Nephron (organoid): ENCODE measurements at regions not wholly inside any gene's neighbourhood (a gene's known extent, or its start where the extent isn't known, plus 50 kb on each side); places are given as distances from the start of the nearest gene placed in this dataset.

Experiments used
- H3K27ac Mint-ChIP-seq, 3 experiments: 2 replicates each; pipeline ENCODE4 v1.8.0; 2020; ENCODE audit warnings: mixed read lengths in 3 of 3, mild to moderate bottlenecking in 2 of 3, moderate library complexity in 1 of 3
- H3K27me3 Mint-ChIP-seq: 2 replicates; pipeline ENCODE4 v1.8.0; 2021; ENCODE audit warnings: low read depth, mild to moderate bottlenecking, moderate library complexity, mixed read lengths
- H3K36me3 Mint-ChIP-seq: 2 replicates; pipeline ENCODE4 v1.8.0; 2020; ENCODE audit warnings: low read depth, mixed read lengths
- H3K4me1 Mint-ChIP-seq: 2 replicates; pipeline ENCODE4 v1.8.0; 2020; ENCODE audit warnings: mixed read lengths
- H3K4me3 Mint-ChIP-seq, 3 experiments: 2 replicates each; pipeline ENCODE4 v1.8.0; 2020; ENCODE audit warnings: mild to moderate bottlenecking in 3 of 3, mixed read lengths in 3 of 3, moderate library complexity in 2 of 3
- H3K9me3 Mint-ChIP-seq: 2 replicates; pipeline ENCODE4 v1.8.0; 2020; ENCODE audit warnings: mixed read lengths
- CTCF ChIP-seq, 3 experiments: fragments of 200-600 bp; sonication (generic); IDR thresholded peaks; one replicate each; pipeline ENCODE4 v1.5.0; 2021; ENCODE audit warnings: antibody characterized with exemption in 3 of 3; ENCODE audit not compliant: unreplicated experiment in 3 of 3

GRCh38 chr5:164578401-164578800, 1073.0 kb downstream of the MAT2B start:
- no peaks in the 10 kb centered on the region for H3K36me3 Mint-ChIP-seq
- H3K4me3 Mint-ChIP-seq = no peak overlapping the region
- TF ChIP-seq CTCF (IDR thresholded peaks at IDR 0.05; ENCODE audit: unreplicated experiment in 3 of 3) = no peak
- no peaks in the 10 kb centered on the region for H3K27me3 Mint-ChIP-seq
- H3K27ac Mint-ChIP-seq = no peak overlapping the region
- peaks cover 5% of the 10 kb centered on the region for H3K4me1 Mint-ChIP-seq
- no peaks in the 10 kb centered on the region for H3K9me3 Mint-ChIP-seq

- Mint-ChIP-seq H3K27me3 (no peaks in the 10 kb centered on the region), H3K4me1 (peaks cover under 1% of the 10 kb centered on the region), H3K27ac (no peak overlapping the region), H3K9me3 (no peaks in the 10 kb centered on the region), H3K36me3 (no peaks in the 10 kb centered on the region), H3K4me3 (no peak overlapping the region)
- TF ChIP-seq CTCF (IDR thresholded peaks at IDR 0.05; ENCODE audit: unreplicated experiment in 3 of 3) = no peak
Observed at GRCh38 chr5:164578911-164579310, 1073.5 kb downstream of the MAT2B start.

DNA sequence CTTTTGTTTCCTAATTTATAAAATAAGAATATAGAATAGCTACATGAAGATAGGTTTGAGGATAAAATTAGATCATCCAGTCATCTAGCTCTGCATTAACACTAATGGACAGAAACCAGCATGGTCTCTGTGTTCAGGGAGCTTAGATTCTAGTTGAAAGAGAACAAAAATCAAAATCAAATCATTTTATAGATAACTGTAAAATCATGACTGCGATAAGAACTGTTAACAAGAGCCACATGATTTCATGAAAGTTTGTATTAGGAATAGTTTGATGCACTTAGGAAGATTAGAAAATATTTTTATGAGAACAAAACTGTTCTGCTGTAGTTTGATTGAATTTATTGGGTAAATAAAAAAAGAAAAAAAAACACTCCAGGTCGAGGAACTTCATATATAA, 1074.7 kb downstream of the MAT2B start:
- no peaks in the 10 kb centered on the region for H3K36me3 Mint-ChIP-seq
- H3K27ac Mint-ChIP-seq = no peak overlapping the region
- no peaks in the 10 kb centered on the region for H3K9me3 Mint-ChIP-seq
- no peaks in the 10 kb centered on the region for H3K27me3 Mint-ChIP-seq
- H3K4me3 Mint-ChIP-seq = no peak overlapping the region
- TF ChIP-seq CTCF (IDR thresholded peaks at IDR 0.05; ENCODE audit: unreplicated experiment in 3 of 3) = no peak
- no peaks in the 10 kb centered on the region for H3K4me1 Mint-ChIP-seq

- no peaks in the 10 kb centered on the region for H3K36me3 Mint-ChIP-seq
- no peaks in the 10 kb centered on the region for H3K27me3 Mint-ChIP-seq
- no peak for TF ChIP-seq CTCF (IDR thresholded peaks at IDR 0.05; ENCODE audit: unreplicated experiment in 3 of 3)
- no peaks in the 10 kb centered on the region for H3K9me3 Mint-ChIP-seq
- H3K4me1 Mint-ChIP-seq = no peaks in the 10 kb centered on the region
- no peak overlapping the region for H3K27ac Mint-ChIP-seq
- H3K4me3 Mint-ChIP-seq = no peak overlapping the region
Observed at GRCh38 chr5:164581889-164582288, 1076.5 kb downstream of the MAT2B start.

DNA sequence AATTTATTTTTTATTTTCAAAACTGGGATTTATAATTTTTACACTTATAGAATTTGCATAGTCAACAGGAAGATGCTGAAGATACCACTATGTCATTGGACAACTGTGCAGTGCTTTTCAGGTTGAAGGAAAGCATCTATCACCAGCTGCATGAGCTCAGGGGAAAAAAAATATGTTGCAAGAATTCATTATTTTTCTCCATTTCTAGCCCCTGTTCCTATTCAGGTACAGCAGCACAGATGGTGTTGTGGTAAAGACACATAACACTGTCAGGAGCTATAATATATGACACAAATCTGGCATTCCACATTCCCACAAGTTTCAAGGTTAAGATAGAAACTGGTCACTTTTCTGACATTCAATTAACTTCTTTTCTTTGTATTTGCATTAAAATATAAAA, 1088.6 kb downstream of the MAT2B start:
- H3K36me3 Mint-ChIP-seq = no peaks in the 10 kb centered on the region

More for the DNA sequence above, 1088.6 kb downstream of the MAT2B start:
- H3K27me3 Mint-ChIP-seq = no peaks in the 10 kb centered on the region
- no peak for TF ChIP-seq CTCF (IDR thresholded peaks at IDR 0.05; ENCODE audit: unreplicated experiment in 3 of 3)
- no peaks in the 10 kb centered on the region for H3K4me1 Mint-ChIP-seq
- no peak overlapping the region for H3K4me3 Mint-ChIP-seq
- no peak overlapping the region for H3K27ac Mint-ChIP-seq
- no peaks in the 10 kb centered on the region for H3K9me3 Mint-ChIP-seq
